Activated naive CD4-positive, alpha-beta T cell treated with anti-CD3 and anti-CD28 coated beads, Interleukin-2, amount 50 U/mL, for 72 hours (primary cell): ENCODE measurements at regions not wholly inside any gene's neighbourhood (a gene's known extent, or its start where the extent isn't known, plus 50 kb on each side); places are given as distances from the start of the nearest gene placed in this dataset.

Source experiments
- ATAC-seq, 2 donors: fragments of 150-1000 bp; cut with Tn5 transposase; 2 replicates each; pipeline ENCODE4 v1.10.0; 2021; ENCODE audit warnings: mild to moderate bottlenecking in 2 of 2, moderate library complexity in 2 of 2
- DNase-seq, 2 donors: peaks; one replicate each; pipeline ENCODE4 v3.0.0; 2021 to 2022; ENCODE audit warnings: low spot score in 2 of 2
- H3K27ac Mint-ChIP-seq, 2 donors: one replicate each; pipeline ENCODE4 v1.8.0; 2022; ENCODE audit warnings: mild to moderate bottlenecking in 2 of 2, mixed read lengths in 2 of 2
- H3K36me3 Mint-ChIP-seq, 2 donors: one replicate each; pipeline ENCODE4 v1.8.0; 2022; ENCODE audit warnings: mixed read lengths in 2 of 2
- H3K9me3 Mint-ChIP-seq, 2 donors: one replicate each; pipeline ENCODE4 v1.8.0; 2022; ENCODE audit warnings: mixed read lengths in 2 of 2

GRCh38 chr1:34270181-34270580 lies 93.5 kb downstream of the C1orf94 start:
- no peak for ATAC-seq
- DNase-seq, result no peak
- H3K27ac Mint-ChIP-seq, result no peak overlapping the region

DNA sequence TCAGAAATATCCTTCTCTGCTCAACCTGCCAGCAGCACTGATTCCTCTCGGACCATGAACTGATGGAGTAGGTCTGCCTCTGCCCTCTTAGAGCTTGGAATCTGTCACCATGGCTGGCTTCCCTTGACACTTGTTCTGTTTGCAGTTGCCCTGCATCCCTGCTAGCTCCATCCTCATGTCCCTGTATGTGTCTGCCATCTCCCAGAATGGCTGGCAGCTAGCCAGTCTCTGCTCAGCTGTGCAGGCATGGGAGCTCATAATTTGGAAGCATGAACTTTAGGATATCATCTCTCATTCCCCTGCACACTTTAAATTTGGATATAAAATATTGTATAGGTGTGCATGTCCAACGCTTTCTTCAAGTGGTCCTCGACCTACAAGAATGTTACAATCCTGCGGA lies 95.4 kb downstream of the C1orf94 start:
- ATAC-seq (no peak), DNase-seq (no peak)
- H3K36me3 Mint-ChIP-seq, result no peaks in the 10 kb centered on the region
- peaks cover 0 to 4% of the 10 kb centered on the region in 2 donors for H3K9me3 Mint-ChIP-seq
- no peak overlapping the region for H3K27ac Mint-ChIP-seq

More at GRCh38 chr1:34270181-34270580, 93.5 kb downstream of the C1orf94 start:
- peaks cover 0 to 4% of the 10 kb centered on the region in 2 donors for H3K9me3 Mint-ChIP-seq
- H3K36me3 Mint-ChIP-seq, result no peaks in the 10 kb centered on the region

- H3K36me3 Mint-ChIP-seq, result no peaks in the 10 kb centered on the region
- peaks cover 0 to 4% of the 10 kb centered on the region in 2 donors for H3K9me3 Mint-ChIP-seq
- no peak for ATAC-seq
Observed at GRCh38 chr1:34275150-34275549, 98.4 kb downstream of the C1orf94 start.

DNA sequence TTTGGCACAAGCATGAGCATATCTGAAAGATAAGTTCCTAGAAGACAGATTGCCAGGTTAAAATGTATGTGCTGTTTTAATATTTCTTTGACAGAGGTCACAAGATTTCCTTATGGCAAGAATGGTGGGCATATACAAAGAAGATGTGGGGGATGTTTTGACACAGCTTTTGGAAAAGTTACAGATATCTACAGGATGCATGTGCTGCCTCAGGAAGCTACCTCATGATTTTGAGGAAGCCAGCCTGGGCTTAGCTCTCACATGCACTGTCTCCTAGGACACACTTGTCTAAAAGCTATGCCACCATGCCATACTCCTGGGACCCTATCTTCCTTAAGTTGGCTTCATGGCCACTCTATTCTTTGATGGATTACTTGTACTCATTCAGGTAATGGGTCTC lies 99.9 kb downstream of the C1orf94 start:
- H3K9me3 Mint-ChIP-seq, result peaks cover 0 to 11% of the 10 kb centered on the region in 2 donors
- ATAC-seq (no peak), DNase-seq (no peak)
- H3K36me3 Mint-ChIP-seq, result no peaks in the 10 kb centered on the region
- H3K27ac Mint-ChIP-seq, result no peak overlapping the region

More at GRCh38 chr1:34275150-34275549, 98.4 kb downstream of the C1orf94 start:
- no peak overlapping the region for H3K27ac Mint-ChIP-seq
- DNase-seq, result no peak

DNA sequence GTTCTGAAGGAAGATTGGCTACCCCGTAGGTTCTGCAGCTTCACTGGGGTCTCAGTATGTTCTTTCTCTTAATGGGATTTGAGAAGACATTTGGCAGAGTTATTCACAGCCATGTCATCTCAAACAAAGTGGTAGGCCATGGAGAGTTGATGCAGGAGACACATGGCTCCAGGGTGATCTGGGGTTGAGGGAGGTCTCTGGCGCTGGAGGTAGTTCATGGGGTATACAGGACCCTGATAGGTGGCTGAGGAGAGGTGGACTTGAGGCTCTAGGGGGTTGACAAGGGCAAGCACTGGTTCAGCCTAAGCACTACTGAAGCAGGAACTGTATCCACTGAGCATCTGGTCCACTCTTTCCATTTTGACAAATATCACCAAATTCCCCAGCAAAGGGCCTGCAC lies 100.4 kb downstream of the C1orf94 start:
- Mint-ChIP-seq H3K27ac (no peak overlapping the region), H3K9me3 (peaks cover 0 to 10% of the 10 kb centered on the region in 2 donors), H3K36me3 (no peaks in the 10 kb centered on the region)
- ATAC-seq (no peak), DNase-seq (no peak)

GRCh38 chr1:34278211-34278610 lies 101.5 kb downstream of the C1orf94 start:
- ATAC-seq, result no peak

DNA sequence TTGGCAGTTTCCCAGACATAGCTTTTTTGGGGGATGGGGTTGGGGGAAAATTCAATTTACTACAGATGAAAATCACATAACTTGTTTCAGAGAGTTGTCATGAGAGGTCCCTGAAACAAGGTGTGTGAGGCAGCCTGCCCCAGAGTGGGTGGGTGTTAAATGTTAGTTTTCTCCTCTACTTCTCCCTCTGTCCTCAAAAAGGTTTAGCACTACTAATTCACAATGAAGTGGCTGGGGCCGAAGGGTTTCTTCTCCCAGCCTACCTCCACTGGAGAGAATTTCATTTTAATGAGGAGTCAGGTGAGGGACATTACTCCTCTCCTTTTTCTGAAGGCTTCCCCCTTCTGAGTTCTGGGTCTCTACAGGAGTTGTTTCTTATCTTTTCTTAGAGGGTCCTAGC lies 103.3 kb downstream of the C1orf94 start:
- H3K9me3 Mint-ChIP-seq, result peaks cover 4 to 9% of the 10 kb centered on the region in 2 donors
- H3K27ac Mint-ChIP-seq, result no peak overlapping the region

More at GRCh38 chr1:34278211-34278610, 101.5 kb downstream of the C1orf94 start:
- Mint-ChIP-seq H3K27ac (no peak overlapping the region), H3K36me3 (no peaks in the 10 kb centered on the region), H3K9me3 (peaks cover 4 to 9% of the 10 kb centered on the region in 2 donors)
- no peak for DNase-seq

GRCh38 chr1:34280509-34280908 lies 103.8 kb downstream of the C1orf94 start:
- ATAC-seq (no peak), DNase-seq (no peak)
- Mint-ChIP-seq H3K27ac (no peak overlapping the region), H3K9me3 (peaks cover 4 to 9% of the 10 kb centered on the region in 2 donors), H3K36me3 (no peaks in the 10 kb centered on the region)

More for the DNA sequence above, 103.3 kb downstream of the C1orf94 start:
- DNase-seq (no peak), ATAC-seq (no peak)
- H3K36me3 Mint-ChIP-seq, result no peaks in the 10 kb centered on the region

GRCh38 chr1:34283142-34283541 lies 106.4 kb downstream of the C1orf94 start:
- DNase-seq, result no peak
- ATAC-seq, result no peak
- Mint-ChIP-seq H3K27ac (no peak overlapping the region), H3K36me3 (no peaks in the 10 kb centered on the region), H3K9me3 (peaks cover 4 to 9% of the 10 kb centered on the region in 2 donors)

DNA sequence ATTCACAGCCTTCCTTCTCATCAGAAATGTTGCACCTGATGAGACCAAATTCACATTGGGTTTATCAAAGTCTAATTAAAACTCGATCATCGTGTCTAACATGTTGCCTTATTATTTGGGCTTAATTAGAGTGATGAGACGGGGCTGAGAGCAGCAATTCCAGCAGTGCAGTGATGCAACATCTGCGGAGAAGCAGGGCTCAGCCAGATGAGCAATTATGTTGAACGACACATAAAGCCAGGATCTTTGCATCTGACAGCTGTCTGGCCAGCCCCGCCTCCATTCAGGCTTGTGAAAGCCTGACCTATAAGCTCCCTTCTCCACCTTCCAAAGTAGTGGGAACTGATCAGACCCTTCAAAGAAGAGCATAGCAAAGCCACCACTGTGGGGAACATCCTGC lies 109.8 kb downstream of the C1orf94 start:
- H3K27ac Mint-ChIP-seq, result no peak overlapping the region
- H3K36me3 Mint-ChIP-seq, result no peaks in the 10 kb centered on the region
- DNase-seq (no peak), ATAC-seq (no peak)
- H3K9me3 Mint-ChIP-seq, result peaks cover 3 to 4% of the 10 kb centered on the region in 2 donors

DNA sequence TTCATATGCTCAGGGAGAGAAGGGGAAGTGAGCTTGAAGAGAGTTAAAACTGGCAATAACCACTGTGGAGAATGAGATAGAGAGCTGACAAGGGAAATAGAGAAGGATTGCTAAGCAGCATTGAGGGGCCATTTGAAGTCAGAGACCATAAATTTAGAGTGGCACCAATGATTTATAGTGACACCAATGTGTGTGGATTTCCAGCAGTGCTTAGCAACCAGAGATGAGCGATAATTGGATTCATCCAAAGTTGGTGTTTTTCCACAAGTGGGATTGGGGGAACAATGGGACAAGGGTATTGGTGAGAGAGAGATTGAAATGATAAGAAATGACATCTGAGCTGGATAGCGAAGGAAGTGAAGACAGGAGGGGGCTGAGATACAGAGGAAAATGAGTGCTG lies 114.1 kb downstream of the C1orf94 start:
- Mint-ChIP-seq H3K27ac (no peak overlapping the region), H3K9me3 (no peaks in the 10 kb centered on the region), H3K36me3 (no peaks in the 10 kb centered on the region)
- no peak for DNase-seq
- ATAC-seq, result no peak

GRCh38 chr1:34292472-34292871 lies 115.8 kb downstream of the C1orf94 start:
- no peak overlapping the region for H3K27ac Mint-ChIP-seq
- no peaks in the 10 kb centered on the region for H3K36me3 Mint-ChIP-seq
- H3K9me3 Mint-ChIP-seq, result no peaks in the 10 kb centered on the region
- DNase-seq (no peak), ATAC-seq (no peak)

- Mint-ChIP-seq H3K27ac (no peak overlapping the region), H3K9me3 (no peaks in the 10 kb centered on the region), H3K36me3 (no peaks in the 10 kb centered on the region)
- ATAC-seq (no peak), DNase-seq (no peak)
Observed at GRCh38 chr1:34296059-34296458, 119.4 kb downstream of the C1orf94 start.

- ATAC-seq (no peak), DNase-seq (no peak)
- peaks cover 12 to 19% of the 10 kb centered on the region in 2 donors for H3K9me3 Mint-ChIP-seq
- peaks cover 0 to 9% of the 10 kb centered on the region in 2 donors for H3K36me3 Mint-ChIP-seq
- H3K27ac Mint-ChIP-seq, result no peak overlapping the region
Observed at GRCh38 chr1:34302798-34303197, 126.1 kb downstream of the C1orf94 start.

GRCh38 chr1:34303218-34303617 lies 126.5 kb downstream of the C1orf94 start:
- ATAC-seq, result no peak
- H3K27ac Mint-ChIP-seq, result no peak overlapping the region
- H3K9me3 Mint-ChIP-seq, result peaks cover 12 to 22% of the 10 kb centered on the region in 2 donors
- H3K36me3 Mint-ChIP-seq, result peaks cover 0 to 13% of the 10 kb centered on the region in 2 donors
- no peak for DNase-seq

DNA sequence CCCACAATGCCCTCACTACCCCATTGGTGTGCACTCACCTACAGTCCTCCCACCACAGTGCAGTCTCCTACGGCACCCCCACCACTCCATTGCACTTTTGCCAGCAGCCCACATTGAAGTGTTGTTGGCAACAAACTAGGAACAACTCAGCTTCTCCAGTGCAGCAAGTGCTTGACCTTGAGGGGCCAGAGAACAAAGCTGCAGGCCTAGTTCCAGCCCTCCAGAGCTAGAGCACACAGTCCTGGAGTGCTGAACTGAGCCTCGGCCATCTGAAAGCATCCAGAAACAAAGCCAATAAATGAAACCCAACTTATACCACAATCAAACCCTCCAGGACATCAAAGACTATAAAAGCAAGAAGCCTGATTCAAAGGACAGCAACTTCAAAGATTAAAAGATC lies 129.9 kb downstream of the C1orf94 start:
- DNase-seq (no peak), ATAC-seq (no peak)
- Mint-ChIP-seq H3K27ac (no peak overlapping the region), H3K36me3 (peaks cover 0 to 24% of the 10 kb centered on the region in 2 donors), H3K9me3 (peaks cover 11 to 29% of the 10 kb centered on the region in 2 donors)

DNA sequence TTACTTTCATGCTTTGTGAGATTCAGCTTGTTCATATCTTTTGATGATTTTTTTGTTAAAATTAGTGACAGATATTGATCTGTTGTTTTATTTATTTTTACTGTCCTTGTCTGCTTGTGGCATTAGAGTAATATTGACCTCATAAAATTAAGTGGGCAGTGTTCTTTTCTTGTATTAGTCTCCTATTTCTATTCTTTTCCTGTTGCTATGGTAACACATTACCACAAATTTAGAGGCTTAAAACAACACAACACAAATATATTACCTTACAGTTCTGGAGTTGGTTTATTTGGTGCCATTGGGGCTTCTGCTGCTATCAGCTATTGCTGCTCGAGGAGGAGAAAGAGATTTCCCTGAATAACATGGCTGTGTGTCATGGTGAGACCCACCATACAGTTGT lies 135.7 kb downstream of the C1orf94 start:
- ATAC-seq, result no peak
- Mint-ChIP-seq H3K9me3 (peaks cover 18 to 26% of the 10 kb centered on the region in 2 donors), H3K36me3 (peaks cover 5 to 21% of the 10 kb centered on the region in 2 donors), H3K27ac (no peak overlapping the region)
- no peak for DNase-seq

- no peak for DNase-seq
- Mint-ChIP-seq H3K9me3 (peaks cover 13 to 22% of the 10 kb centered on the region in 2 donors), H3K27ac (no peak overlapping the region), H3K36me3 (peaks cover 5 to 6% of the 10 kb centered on the region in 2 donors)
- no peak for ATAC-seq
Observed at GRCh38 chr1:34315974-34316373, 139.3 kb downstream of the C1orf94 start.

- H3K9me3 Mint-ChIP-seq, result peaks cover 13 to 22% of the 10 kb centered on the region in 2 donors
- DNase-seq (no peak), ATAC-seq (no peak)
- no peak overlapping the region for H3K27ac Mint-ChIP-seq
- H3K36me3 Mint-ChIP-seq, result peaks cover 5 to 6% of the 10 kb centered on the region in 2 donors
Observed at GRCh38 chr1:34316773-34317172, 140.1 kb downstream of the C1orf94 start.
